ENCODE measurements at regions not wholly inside any gene's neighbourhood (a gene's known extent, or its start where the extent isn't known, plus 50 kb on each side); places are given as distances from the start of the nearest gene placed in this dataset.
"Not testable (repeated sequence)": the region's sequence is repeated elsewhere in the genome, so short reads cannot be mapped to it uniquely, and the experiment has no call there.

DNA sequence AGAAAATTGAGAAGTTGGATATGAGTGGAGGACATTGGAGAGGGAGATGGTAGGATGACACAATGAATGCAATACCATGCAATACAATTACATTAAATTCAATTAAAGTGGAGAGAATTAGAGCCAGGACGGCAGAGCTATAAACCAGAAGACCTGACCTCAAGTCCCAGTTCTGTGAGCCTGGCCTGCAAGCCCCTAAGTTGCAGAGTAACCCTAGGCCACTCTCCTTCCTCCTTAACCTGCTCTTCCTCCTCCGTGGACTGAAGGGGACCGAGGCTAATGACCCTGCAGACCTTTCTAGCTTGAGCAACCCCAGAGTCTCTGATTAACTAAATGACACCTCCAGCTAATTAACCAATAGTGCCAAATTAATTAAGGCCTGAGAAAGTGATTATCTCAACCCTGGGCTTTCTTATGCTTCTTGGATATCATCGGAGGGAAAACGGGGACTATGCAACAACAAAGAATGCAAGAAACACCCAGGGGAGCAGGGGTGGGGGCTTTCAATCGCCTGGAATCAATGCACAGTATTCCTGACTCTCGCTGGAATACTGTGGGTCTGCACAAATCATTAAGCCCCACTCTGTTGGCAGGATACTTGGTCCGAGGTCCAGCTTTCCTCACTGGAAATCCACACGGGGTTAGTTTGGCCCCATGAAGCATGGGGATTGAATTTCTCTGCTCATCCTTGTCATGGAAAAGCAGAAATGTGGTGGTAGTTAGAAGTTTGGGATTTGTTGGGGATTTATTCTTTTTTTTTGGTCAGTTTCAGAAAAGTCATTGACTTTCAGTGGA is 548.3 kb downstream of the MN1 start:
- Histone ChIP-seq H3K36me3 (ENCODE audit: control insufficient read depth, insufficient read depth, low read length) (no peaks in the 10 kb centered on the region), H2AK5ac (ENCODE audit: low read length) (no peak overlapping the region), H4K5ac (ENCODE audit: low read length) (no peak overlapping the region), H3K4me1 (ENCODE audit: control insufficient read depth, low read depth, low read length) (no peaks in the 10 kb centered on the region), H3K4me2 (ENCODE audit: low read length) (no peak overlapping the region), H3K9ac (ENCODE audit: low read length) (no peak overlapping the region), H3K4me3 (ENCODE audit: low read length) (no peak overlapping the region), H2BK5ac (ENCODE audit: low read length) (no peak overlapping the region), H3K79me1 (ENCODE audit: low read length) (no peaks in the 10 kb centered on the region), H3K27ac (ENCODE audit: low read depth, low read length) (no peak overlapping the region), H3K79me2 (ENCODE audit: control insufficient read depth, insufficient read depth, low read length) (no peaks in the 10 kb centered on the region), H2BK120ac (ENCODE audit: low read depth, low read length) (no peak overlapping the region), H3K27me3 (ENCODE audit: insufficient read depth, low read length, poor library complexity) (no peaks in the 10 kb centered on the region), H3K56ac (ENCODE audit: low read length) (no peak overlapping the region), H3K18ac (ENCODE audit: low read length) (no peak overlapping the region), H2BK15ac (replicated peaks; ENCODE audit: low read depth) (no peak overlapping the region), H4K8ac (ENCODE audit: low read depth, low read length) (no peak overlapping the region), H3K4ac (ENCODE audit: low read depth, low read length) (no peak overlapping the region), H3K23ac (ENCODE audit: low read length) (no peak overlapping the region)
- DNase-seq = no peak
- no CpG with 5 or more reads among the region's 9 CpGs for WGBS (ENCODE audit: extremely low coverage, insufficient coverage, low lambda C conversion rate)

DNA sequence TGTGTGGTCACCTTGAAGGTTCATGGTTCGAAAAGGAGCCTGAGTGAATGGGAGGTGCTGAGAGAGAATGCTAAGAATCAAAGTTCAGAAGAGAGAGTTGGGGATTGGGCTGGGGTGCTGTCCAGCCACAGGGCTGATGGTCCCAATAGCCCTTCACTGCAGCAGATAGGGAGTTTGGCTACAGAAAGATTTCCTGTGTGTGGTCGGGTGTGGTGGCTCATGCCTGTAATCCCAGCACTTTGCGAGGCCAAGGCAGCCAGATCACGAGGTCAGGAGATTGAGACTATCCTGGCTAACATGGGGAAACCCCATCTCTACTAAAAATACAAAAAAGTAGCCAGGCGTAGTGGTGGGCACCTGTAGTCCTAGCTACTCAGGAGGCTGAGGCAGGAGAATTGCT is 547.5 kb downstream of the MN1 start:
- not testable (repeated sequence) for H2BK15ac ChIP-seq (replicated peaks; ENCODE audit: low read depth); H2BK120ac ChIP-seq (ENCODE audit: low read depth, low read length); H3K9ac ChIP-seq (ENCODE audit: low read length); H4K5ac ChIP-seq (ENCODE audit: low read length); H3K4me1 ChIP-seq (ENCODE audit: control insufficient read depth, low read depth, low read length); H2AK5ac ChIP-seq (ENCODE audit: low read length); H3K27ac ChIP-seq (ENCODE audit: low read depth, low read length); H3K23ac ChIP-seq (ENCODE audit: low read length); DNase-seq; H3K56ac ChIP-seq (ENCODE audit: low read length); H3K79me2 ChIP-seq (ENCODE audit: control insufficient read depth, insufficient read depth, low read length); H3K4me2 ChIP-seq (ENCODE audit: low read length); H3K18ac ChIP-seq (ENCODE audit: low read length); H4K8ac ChIP-seq (ENCODE audit: low read depth, low read length); H3K4me3 ChIP-seq (ENCODE audit: low read length); H2BK5ac ChIP-seq (ENCODE audit: low read length); H3K36me3 ChIP-seq (ENCODE audit: control insufficient read depth, insufficient read depth, low read length); H3K27me3 ChIP-seq (ENCODE audit: insufficient read depth, low read length, poor library complexity); H3K4ac ChIP-seq (ENCODE audit: low read depth, low read length); H3K79me1 ChIP-seq (ENCODE audit: low read length)
- WGBS (ENCODE audit: extremely low coverage, insufficient coverage, low lambda C conversion rate) = no CpG with 5 or more reads among the region's 5 CpGs

DNA sequence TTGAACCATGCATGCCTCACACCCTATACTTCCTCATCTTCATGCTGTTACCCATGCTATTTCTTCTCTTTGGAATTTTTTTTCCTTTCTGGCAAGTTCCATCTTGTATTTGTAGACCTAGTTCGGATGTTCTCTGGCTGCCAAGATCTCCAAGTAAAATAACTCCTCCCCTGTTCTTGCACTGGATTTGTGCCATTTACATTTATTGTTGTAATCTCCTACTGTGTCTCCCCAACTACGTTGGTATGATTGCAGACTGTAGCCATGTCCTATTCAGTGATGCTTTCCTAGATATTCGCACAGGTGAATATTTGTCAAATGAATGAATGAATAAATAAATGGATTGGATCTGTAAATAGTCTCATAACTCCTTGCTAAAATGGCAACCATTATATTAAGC is 546.0 kb downstream of the MN1 start:
- no CpG with 5 or more reads among the region's 3 CpGs for WGBS (ENCODE audit: extremely low coverage, insufficient coverage, low lambda C conversion rate)
- H2BK15ac ChIP-seq (replicated peaks; ENCODE audit: low read depth) = no peak overlapping the region

DNA sequence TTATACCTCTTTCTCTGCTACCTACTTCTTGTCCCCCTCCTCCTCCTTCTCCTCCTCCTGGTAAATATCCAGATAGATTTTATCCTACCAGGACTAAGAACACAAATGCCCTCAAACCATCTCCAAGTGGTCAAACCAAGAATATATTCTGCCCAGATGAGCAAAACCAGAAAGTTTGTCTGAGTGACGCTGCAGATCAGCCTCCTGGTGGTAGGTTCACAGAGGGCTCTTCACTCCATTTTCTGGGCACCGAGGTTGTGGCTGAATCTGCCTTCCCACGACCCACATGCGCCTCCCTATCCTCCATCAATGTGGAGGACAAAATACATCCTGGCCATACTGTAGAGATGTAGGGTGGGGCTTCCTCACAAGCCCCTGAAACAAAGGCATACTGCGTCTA is 543.6 kb downstream of the MN1 start:
- H2AK5ac ChIP-seq (ENCODE audit: low read length) = no peak overlapping the region
- H3K23ac ChIP-seq (ENCODE audit: low read length) = no peak overlapping the region
- no peak for DNase-seq
- H3K56ac ChIP-seq (ENCODE audit: low read length) = no peak overlapping the region
- H3K4me3 ChIP-seq (ENCODE audit: low read length) = no peak overlapping the region
- no peak overlapping the region for H4K8ac ChIP-seq (ENCODE audit: low read depth, low read length)
- H3K4me1 ChIP-seq (ENCODE audit: control insufficient read depth, low read depth, low read length) = no peaks in the 10 kb centered on the region
- H2BK5ac ChIP-seq (ENCODE audit: low read length) = no peak overlapping the region
- no peak overlapping the region for H2BK120ac ChIP-seq (ENCODE audit: low read depth, low read length)
- no peaks in the 10 kb centered on the region for H3K27me3 ChIP-seq (ENCODE audit: insufficient read depth, low read length, poor library complexity)
- H3K36me3 ChIP-seq (ENCODE audit: control insufficient read depth, insufficient read depth, low read length) = no peaks in the 10 kb centered on the region
- WGBS (ENCODE audit: extremely low coverage, insufficient coverage, low lambda C conversion rate) = no CpG with 5 or more reads among the region's 5 CpGs
- no peak overlapping the region for H2BK15ac ChIP-seq (replicated peaks; ENCODE audit: low read depth)
- H3K18ac ChIP-seq (ENCODE audit: low read length) = no peak overlapping the region
- H3K79me2 ChIP-seq (ENCODE audit: control insufficient read depth, insufficient read depth, low read length) = no peaks in the 10 kb centered on the region
- H3K4me2 ChIP-seq (ENCODE audit: low read length) = no peak overlapping the region
- no peak overlapping the region for H4K5ac ChIP-seq (ENCODE audit: low read length)
- no peaks in the 10 kb centered on the region for H3K79me1 ChIP-seq (ENCODE audit: low read length)
- no peak overlapping the region for H3K4ac ChIP-seq (ENCODE audit: low read depth, low read length)
- no peak overlapping the region for H3K27ac ChIP-seq (ENCODE audit: low read depth, low read length)
- no peak overlapping the region for H3K9ac ChIP-seq (ENCODE audit: low read length)

More for the DNA sequence above, 546.0 kb downstream of the MN1 start:
- no peak overlapping the region for H2AK5ac ChIP-seq (ENCODE audit: low read length)
- H4K5ac ChIP-seq (ENCODE audit: low read length) = no peak overlapping the region
- no peaks in the 10 kb centered on the region for H3K36me3 ChIP-seq (ENCODE audit: control insufficient read depth, insufficient read depth, low read length)
- H3K18ac ChIP-seq (ENCODE audit: low read length) = no peak overlapping the region
- H3K56ac ChIP-seq (ENCODE audit: low read length) = no peak overlapping the region
- no peak overlapping the region for H4K8ac ChIP-seq (ENCODE audit: low read depth, low read length)
- no peak overlapping the region for H3K4ac ChIP-seq (ENCODE audit: low read depth, low read length)
- no peak overlapping the region for H2BK5ac ChIP-seq (ENCODE audit: low read length)
- no peaks in the 10 kb centered on the region for H3K27me3 ChIP-seq (ENCODE audit: insufficient read depth, low read length, poor library complexity)
- no peak overlapping the region for H3K27ac ChIP-seq (ENCODE audit: low read depth, low read length)
- H3K79me2 ChIP-seq (ENCODE audit: control insufficient read depth, insufficient read depth, low read length) = no peaks in the 10 kb centered on the region
- no peak overlapping the region for H2BK120ac ChIP-seq (ENCODE audit: low read depth, low read length)
- no peak overlapping the region for H3K23ac ChIP-seq (ENCODE audit: low read length)
- no peak for DNase-seq
- H3K4me2 ChIP-seq (ENCODE audit: low read length) = no peak overlapping the region
- no peak overlapping the region for H3K4me3 ChIP-seq (ENCODE audit: low read length)
- H3K9ac ChIP-seq (ENCODE audit: low read length) = no peak overlapping the region
- no peaks in the 10 kb centered on the region for H3K4me1 ChIP-seq (ENCODE audit: control insufficient read depth, low read depth, low read length)
- no peaks in the 10 kb centered on the region for H3K79me1 ChIP-seq (ENCODE audit: low read length)

DNA sequence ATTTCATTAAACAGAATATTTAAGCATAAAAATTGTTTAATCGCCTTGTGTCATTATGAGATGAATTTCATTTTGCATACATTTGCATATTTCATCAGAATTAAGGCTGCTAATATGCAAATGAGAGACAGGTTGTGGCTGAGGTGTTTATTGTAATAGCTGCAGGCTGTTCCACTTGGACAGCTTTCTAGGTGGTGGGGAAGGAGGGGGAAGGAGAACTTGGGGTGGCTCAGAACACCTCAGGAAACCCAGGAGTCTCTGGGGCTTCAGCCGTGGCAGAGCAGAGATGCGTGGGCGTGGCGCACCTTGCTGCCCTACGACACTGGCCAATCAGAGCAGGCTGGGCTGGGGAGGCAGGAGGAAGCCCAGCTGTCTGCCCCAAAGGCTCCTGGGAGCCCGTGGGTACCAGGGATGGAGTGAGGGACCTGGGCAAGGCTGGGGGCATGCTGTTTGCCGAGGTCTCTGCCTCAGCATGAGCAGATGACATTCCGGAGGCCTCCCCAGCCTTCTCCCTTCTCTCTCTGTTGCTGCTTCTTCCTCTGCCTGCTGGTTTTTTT is 542.9 kb downstream of the MN1 start:
- H3K27ac ChIP-seq (ENCODE audit: low read depth, low read length) = no peak overlapping the region

DNA sequence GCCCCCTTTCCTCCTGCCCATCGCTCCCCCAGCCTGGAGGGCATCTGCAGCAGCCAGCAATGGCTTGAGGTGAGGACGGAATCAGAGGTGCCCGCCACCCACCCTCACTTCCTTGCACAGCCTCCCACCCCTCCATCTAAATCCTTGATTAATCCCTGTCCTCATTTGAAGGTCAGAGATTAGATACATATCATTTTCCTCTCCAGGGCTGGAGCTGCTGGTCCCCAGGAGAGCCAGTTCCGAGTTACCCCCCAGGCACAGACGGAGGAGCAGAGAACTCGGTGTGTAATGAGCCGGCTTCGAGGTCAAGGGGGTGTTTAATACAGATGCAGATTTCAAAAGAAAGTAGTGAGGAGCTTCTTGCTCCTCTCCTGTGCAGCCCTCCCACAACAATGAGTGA is 542.1 kb downstream of the MN1 start:
- WGBS (ENCODE audit: extremely low coverage, insufficient coverage, low lambda C conversion rate) = no CpG with 5 or more reads among the region's 8 CpGs
- H3K27ac ChIP-seq (ENCODE audit: low read depth, low read length) = no peak overlapping the region

More for the DNA sequence above, 542.9 kb downstream of the MN1 start:
- Histone ChIP-seq H3K23ac (ENCODE audit: low read length) (no peak overlapping the region), H2BK120ac (ENCODE audit: low read depth, low read length) (no peak overlapping the region), H2BK15ac (replicated peaks; ENCODE audit: low read depth) (no peak overlapping the region), H3K4me3 (ENCODE audit: low read length) (no peak overlapping the region), H3K79me1 (ENCODE audit: low read length) (no peaks in the 10 kb centered on the region), H3K36me3 (ENCODE audit: control insufficient read depth, insufficient read depth, low read length) (no peaks in the 10 kb centered on the region), H3K4ac (ENCODE audit: low read depth, low read length) (no peak overlapping the region), H3K4me2 (ENCODE audit: low read length) (no peak overlapping the region), H3K4me1 (ENCODE audit: control insufficient read depth, low read depth, low read length) (no peaks in the 10 kb centered on the region), H3K18ac (ENCODE audit: low read length) (no peak overlapping the region), H4K5ac (ENCODE audit: low read length) (no peak overlapping the region), H4K8ac (ENCODE audit: low read depth, low read length) (no peak overlapping the region), H3K79me2 (ENCODE audit: control insufficient read depth, insufficient read depth, low read length) (no peaks in the 10 kb centered on the region), H3K27me3 (ENCODE audit: insufficient read depth, low read length, poor library complexity) (no peaks in the 10 kb centered on the region), H2BK5ac (ENCODE audit: low read length) (no peak overlapping the region), H3K9ac (ENCODE audit: low read length) (no peak overlapping the region), H3K56ac (ENCODE audit: low read length) (no peak overlapping the region), H2AK5ac (ENCODE audit: low read length) (no peak overlapping the region)
- no CpG with 5 or more reads among the region's 9 CpGs for WGBS (ENCODE audit: extremely low coverage, insufficient coverage, low lambda C conversion rate)
- no peak for DNase-seq

More for the DNA sequence above, 542.1 kb downstream of the MN1 start:
- no peak for DNase-seq
- Histone ChIP-seq H3K18ac (ENCODE audit: low read length) (no peak overlapping the region), H3K9ac (ENCODE audit: low read length) (no peak overlapping the region), H2BK15ac (replicated peaks; ENCODE audit: low read depth) (no peak overlapping the region), H3K36me3 (ENCODE audit: control insufficient read depth, insufficient read depth, low read length) (no peaks in the 10 kb centered on the region), H2BK120ac (ENCODE audit: low read depth, low read length) (no peak overlapping the region), H3K4ac (ENCODE audit: low read depth, low read length) (no peak overlapping the region), H2AK5ac (ENCODE audit: low read length) (no peak overlapping the region), H3K79me2 (ENCODE audit: control insufficient read depth, insufficient read depth, low read length) (no peaks in the 10 kb centered on the region), H3K4me2 (ENCODE audit: low read length) (no peak overlapping the region), H3K4me3 (ENCODE audit: low read length) (no peak overlapping the region), H2BK5ac (ENCODE audit: low read length) (no peak overlapping the region), H3K23ac (ENCODE audit: low read length) (no peak overlapping the region), H3K27me3 (ENCODE audit: insufficient read depth, low read length, poor library complexity) (no peaks in the 10 kb centered on the region), H3K79me1 (ENCODE audit: low read length) (no peaks in the 10 kb centered on the region), H3K4me1 (ENCODE audit: control insufficient read depth, low read depth, low read length) (no peaks in the 10 kb centered on the region), H4K5ac (ENCODE audit: low read length) (no peak overlapping the region), H3K56ac (ENCODE audit: low read length) (no peak overlapping the region), H4K8ac (ENCODE audit: low read depth, low read length) (no peak overlapping the region)

Data from mesendoderm (in vitro differentiated cells).